ENCODE measurements at regions not wholly inside any gene's neighbourhood (a gene's known extent, or its start where the extent isn't known, plus 50 kb on each side); places are given as distances from the start of the nearest gene placed in this dataset.

- DNase-seq = no peak
Observed at GRCh38 chr1:39141925-39142324, 62.6 kb upstream of the MACF1 start.

DNA sequence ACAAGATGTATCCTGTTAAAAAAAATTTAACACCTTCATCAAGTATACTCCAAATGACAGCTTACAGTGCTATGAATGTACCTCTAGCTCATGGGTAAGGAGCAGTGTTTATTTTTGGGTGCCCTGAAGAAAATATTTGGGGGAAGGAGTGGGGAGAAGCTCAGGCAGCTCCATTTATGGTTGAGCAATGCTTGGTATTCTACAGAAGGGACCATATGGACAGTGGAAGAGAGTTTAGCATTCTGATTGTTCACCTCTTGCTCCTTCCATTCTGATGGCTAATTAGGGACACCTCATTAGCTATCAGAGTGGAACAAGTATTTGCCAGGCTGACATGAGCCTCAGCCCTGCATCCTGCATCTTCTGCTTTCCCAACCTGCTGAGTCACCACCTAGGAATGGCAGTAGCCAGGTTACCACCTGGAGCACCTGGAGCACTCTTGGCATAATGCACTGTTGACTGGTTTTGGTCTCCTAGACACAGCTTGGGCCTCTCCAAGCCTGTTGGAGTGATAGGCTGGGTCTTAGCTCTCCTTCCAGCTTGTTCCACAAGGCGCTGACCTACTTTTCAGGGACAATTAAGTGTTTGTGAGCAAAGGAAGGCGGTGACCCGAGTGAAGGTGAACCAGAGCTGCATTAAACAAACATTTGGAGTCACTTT lies 62.0 kb upstream of the MACF1 start:
- DNase-seq = no peak

DNA sequence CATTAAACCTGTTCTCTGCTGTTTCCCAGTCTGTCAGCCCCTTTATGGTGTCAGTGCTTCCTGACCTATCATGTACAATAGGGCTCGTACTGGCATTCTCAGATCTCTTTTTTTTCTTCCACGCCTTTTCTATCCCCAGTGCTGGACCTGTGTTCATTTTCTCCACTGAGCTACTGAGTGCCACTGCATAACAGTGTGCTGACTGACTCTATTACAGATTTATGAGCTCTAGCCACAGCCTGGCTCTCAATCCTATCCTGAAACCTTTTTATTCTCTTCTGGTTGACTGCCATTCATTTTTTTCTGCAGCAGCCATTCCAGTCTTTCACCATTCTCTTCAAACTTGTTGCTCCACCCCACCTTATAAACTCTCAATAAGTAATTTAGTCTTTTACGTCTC lies 59.6 kb upstream of the MACF1 start:
- DNase-seq = no peak

DNA sequence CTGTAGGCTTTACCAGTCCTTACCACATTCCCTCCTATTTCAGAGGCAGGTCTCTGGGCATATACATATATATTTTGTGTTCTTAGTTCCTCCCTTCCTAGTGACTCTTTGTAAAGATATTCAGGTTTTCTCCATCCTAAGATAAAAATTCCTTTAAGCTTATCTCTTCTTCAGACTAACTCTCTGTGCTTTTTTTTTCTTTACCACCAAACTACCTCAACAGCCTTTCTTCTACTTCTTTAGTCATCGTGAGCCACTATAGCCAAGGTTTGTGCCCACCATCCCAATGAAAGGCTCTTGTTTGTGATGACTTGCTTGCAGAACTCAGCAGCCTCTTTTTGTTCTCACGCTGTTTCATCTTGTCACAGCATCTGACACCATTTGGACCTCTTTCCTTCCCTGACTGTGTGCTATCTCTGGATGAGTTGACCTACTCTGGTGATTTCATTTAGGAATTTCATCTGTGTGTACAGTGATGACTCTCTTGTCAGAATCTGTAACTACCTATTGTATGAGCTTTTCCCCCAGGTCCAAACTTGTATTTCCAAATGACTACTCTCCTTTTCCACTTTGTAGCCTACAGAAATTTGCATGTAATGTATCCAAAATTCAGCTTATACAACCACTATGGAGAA lies 59.0 kb upstream of the MACF1 start:
- no peak for DNase-seq

DNA sequence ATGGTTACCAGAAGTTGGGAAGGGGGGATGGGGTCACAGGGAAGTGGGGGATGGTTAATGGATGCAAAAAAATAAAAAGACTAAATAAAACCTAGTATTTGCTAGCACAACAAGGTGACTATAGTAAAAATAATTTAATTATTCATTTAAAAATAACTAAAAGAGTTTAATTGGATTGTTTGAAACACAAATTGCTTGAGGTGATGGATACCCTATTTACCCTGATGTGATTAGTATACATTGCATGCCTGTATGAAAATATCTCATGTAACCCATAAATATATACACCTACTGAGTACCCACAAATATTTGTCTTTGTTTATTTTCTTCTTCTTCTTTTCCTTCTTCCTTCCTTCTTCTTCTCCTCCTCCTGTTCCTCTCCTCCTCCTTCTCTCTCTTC lies 57.8 kb upstream of the MACF1 start:
- DNase-seq = no peak

DNA sequence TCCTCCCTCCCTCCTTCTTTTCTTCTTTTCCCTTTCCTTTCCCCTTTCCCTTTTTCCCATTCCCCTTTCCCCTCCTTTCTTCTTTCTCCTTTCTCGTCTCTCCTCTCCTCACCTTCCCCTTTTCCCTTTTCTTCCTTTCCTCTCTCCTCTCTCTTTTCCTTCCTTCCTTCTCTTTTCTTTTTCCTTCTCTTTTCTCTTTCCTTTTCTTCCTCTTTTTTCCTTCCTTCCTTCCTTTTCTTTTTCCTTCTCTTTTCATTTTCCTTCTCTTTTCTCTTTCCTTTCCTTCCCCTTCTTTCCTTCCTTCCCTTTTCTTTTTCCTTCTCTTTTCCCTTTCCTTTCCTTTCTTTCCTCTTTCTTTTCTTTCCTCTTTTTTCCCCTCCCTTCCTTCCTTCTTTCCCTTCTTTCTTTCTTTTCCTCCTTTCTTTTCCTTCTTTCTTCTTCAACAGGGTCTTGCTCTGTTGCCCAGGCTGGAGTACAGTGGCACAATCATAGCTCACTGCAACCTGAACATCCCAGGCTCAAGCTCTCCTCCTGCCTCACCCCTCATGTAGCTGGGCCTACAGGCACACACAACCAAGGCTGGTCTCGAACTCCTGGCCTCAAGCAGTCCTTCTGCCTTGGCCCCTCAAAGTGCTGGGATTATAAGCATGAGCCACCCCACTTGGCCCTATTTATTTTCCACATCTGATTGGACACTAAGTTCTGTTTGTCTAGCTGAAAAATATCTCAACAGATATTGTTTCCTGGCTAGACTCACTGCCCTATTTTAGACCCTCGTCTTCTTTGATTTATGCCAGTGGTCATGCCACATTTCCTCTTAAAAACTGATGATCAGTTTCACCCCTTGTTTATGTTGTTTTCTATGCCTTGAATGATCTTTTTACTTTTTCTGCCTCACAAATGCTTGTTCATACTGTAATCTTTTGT lies 57.1 kb upstream of the MACF1 start:
- no peak for DNase-seq

DNA sequence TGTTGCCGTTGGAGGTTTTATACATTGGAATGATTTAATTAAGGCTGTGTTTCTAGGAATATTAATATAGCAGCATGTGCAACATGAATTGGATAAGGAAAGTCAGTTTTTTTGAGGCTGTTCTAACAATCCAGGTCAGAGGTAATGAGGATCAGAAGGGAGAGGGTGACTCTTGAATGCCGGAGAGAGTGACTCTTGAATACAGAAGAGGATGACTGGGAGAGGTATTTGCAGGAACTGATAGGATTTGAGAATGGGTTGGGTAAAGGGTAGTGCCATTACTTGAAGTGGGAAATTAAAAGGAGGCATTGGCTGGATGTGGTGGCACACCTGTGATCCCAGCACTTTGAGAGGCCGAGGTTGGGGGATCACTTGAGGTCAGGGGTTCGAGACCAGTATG lies 55.6 kb upstream of the MACF1 start:
- no peak for DNase-seq

GRCh38 chr1:39149509-39149908 lies 55.0 kb upstream of the MACF1 start:
- no peak for DNase-seq

DNA sequence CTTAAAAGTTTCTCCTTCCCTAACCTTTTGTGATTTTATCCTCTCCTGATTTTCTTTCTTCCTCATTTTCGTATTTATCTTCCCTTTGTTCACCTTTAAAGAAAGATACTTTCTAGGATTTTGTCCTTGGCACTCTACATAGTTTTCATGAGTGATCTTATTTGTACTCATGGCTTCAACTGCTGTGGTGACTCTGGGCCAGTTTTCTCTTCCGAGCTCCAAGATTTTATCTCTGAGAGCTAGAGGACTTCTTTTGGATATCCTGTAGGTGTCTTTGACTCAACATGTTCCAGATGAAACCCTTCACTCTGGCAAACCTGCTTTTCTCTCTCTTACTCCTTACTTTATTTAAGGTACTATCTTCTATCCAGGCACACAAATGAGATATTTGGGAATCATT lies 53.7 kb upstream of the MACF1 start:
- no peak for DNase-seq

- DNase-seq = no peak
Observed at GRCh38 chr1:39151267-39151666, 53.2 kb upstream of the MACF1 start.

- DNase-seq = no peak
Observed at GRCh38 chr1:39152923-39153322, 51.6 kb upstream of the MACF1 start.

DNA sequence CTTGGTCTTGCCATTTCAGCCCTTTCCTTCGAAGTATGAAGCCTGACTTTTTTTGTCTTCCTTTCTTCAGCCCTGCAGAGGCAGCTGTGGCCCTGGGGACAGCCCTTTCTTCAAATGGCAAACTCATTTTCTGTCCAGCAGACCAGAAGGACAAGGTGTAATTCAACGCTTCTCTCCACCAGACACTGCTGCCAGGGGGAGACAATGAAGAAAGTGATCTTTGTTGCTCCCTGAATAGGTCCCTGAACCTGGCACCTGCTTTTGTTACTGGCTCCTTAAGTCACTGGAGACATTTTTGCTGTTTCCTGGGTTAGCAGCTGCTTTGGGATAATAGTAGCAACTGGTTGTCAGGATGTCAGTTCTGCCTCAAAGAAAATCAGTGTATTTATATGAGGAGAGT lies 50.8 kb upstream of the MACF1 start:
- no peak for DNase-seq

DNA sequence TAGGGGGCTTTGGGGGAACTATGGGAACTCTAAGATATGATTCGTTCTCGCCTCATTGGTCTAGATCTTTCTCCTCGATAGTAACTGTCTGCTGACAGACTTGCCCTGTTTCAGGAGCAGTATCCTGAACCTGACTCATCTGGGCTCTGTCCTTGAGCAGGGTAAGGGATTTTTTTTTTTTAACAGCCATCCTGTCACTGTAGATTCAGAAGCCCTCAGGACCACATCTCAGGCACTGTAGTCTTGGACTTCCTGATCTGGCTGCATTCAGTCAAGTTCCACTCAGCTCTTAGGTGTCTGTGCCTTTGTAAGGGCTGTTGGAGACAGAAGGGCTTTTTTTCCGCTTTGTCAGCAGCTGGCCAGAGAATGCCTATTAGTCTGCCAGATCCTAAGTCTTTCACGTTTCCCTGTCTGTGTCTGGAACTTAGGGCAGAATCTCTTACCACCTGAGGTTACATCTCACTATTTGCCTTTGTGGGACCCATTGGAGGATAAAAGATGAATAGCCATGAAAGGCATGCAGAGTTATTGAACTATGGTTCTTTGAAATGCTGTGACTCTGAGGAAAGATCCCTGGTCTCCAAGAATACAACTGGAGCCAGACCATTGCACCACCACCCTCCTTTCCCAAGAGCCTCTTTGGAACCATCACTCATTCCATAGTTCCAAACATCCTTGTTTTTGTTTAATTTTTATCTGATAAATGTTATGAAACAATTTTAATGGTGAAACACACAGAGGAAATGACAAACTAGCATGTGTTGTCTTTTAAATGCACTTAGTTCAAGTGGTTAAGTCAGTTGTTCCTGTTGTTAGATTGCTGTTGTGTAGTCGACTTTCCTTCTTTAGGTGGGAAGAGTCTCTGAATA lies 49.7 kb upstream of the MACF1 start:
- DNase-seq = no peak
